GM21723 (cell line): ENCODE measurements at regions not wholly inside any gene's neighbourhood (a gene's known extent, or its start where the extent isn't known, plus 50 kb on each side); places are given as distances from the start of the nearest gene placed in this dataset.

Experiments
- ATAC-seq: cut with Tn5 transposase; IDR thresholded peaks from one replicate; pipeline ENCODE4 v1.9.1; 2021; ENCODE audit warnings: mild to moderate bottlenecking, moderate library complexity; ENCODE audit not compliant: unreplicated experiment

DNA sequence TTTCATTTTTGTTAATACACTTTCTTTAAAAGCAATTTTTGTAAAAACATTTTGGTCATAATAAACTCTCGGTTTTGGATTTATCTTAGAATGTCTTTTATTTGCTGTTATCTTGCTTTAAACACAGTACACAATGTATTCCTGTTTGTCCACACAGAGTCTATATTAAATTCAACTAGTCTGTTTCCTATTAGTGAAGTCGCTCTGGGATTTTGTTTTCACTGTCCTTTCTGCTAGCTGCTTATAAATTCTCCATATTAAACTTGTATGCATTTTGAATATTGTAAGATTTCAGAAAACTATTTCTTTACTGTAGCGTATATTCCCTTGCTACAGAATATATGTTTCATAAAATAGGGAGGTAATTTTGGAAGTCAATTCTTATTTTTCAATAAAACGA is 630.2 kb downstream of the HDGFL1 start:
- ATAC-seq, result no peak

DNA sequence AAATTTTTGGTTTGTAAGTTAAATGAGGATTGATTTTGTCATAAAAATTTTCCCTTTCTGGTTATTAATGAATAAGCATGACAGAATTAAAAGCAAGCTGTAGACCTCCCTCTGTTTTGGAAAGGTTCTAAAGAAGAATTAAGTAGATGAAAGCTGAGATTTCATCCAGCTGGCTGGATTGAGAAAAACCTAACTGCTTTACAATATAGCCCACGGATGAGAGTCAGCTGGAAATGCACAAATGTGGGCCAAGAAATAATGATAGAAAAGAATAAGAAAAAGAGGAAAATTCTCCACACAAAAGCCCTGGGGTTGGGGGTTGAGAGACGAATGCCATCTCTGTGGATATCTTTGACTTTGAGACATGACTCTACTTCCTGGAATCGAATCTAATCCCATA is 631.6 kb downstream of the HDGFL1 start:
- no peak for ATAC-seq

DNA sequence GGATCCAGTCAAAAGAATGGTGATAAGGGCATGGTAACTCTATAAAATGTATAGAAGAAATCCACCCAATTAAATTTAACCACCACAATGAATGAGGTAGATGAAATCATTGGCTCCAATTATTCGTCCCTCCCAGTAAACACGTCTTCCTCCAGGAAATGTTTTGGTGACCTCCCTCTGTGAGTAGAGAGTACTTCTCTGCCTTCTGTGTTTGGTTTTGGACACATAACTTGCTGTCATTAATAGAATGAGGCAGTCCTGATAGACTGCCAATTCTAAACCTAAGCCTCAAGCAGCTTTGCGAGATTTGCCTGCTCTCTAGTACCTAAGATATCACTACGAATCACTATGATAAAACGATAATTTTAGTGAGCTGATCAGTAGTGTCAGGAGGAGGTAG is 632.8 kb downstream of the HDGFL1 start:
- ATAC-seq, result no peak

DNA sequence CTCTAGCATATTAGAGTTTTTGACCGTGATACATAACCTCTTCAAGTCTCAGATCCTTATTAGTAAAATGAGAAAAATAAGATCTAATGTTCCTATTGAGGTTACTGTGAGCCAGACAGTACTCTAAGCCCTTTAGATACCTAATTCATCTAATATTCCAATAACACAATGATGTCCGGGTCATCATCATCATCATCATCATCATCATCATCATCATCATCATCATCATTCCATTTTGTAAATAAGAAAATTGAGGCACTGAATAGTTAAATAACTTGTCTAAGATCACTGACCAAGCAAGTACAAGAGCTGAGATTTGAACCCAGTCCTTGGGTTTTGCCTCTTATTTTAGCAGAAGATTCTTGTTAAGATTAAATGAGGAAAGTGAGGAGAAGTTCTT is 643.0 kb downstream of the HDGFL1 start:
- ATAC-seq, result no peak

- no peak for ATAC-seq
Observed at GRCh38 chr6:23213193-23213592, 643.8 kb downstream of the HDGFL1 start.

- ATAC-seq, result no peak
Observed at GRCh38 chr6:23213651-23214050, 644.3 kb downstream of the HDGFL1 start.

GRCh38 chr6:23218751-23219150 is 649.4 kb downstream of the HDGFL1 start:
- no peak for ATAC-seq

GRCh38 chr6:23222724-23223123 is 653.4 kb downstream of the HDGFL1 start:
- ATAC-seq, result no peak

DNA sequence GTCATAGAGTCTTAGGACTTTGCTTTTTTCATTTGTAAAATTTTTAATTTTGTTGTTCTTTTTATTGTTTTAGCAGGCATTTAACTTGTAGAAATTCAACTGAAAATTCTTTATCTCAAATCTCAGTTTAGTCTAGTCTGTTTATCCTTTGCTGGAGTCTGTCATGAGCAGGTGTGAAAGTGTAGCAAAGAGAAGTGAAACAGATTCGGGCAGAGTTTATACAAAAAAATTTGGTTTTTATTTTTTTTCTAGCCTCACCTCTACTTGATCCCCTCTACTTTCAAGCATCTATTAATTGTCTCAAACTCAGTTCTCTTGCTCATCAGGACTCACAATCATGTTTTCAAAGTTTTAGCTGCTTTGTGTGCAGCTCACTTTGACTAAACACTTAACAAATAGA is 655.2 kb downstream of the HDGFL1 start:
- no peak for ATAC-seq

- ATAC-seq, result no peak
Observed at GRCh38 chr6:23228439-23229024, 659.2 kb downstream of the HDGFL1 start.

DNA sequence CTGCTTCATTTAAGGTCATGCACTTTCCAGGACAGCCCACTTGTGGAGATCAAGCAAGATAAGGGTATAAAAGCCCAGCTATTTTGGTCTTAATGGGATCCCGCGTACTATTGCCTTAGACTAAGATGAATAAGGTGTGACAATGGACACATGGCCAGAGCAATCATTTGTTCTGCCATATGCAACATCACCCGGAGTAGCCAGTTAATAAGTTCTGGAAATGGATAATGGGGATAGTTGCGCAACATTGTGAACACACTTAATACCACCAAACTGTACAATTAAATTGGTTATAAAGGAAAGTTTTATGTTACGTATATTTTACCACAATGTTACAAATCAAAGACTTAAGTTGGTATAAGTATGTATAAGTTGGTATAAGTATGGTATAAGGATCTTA is 674.5 kb downstream of the HDGFL1 start:
- no peak for ATAC-seq

GRCh38 chr6:23244300-23244699 is 674.9 kb downstream of the HDGFL1 start:
- no peak for ATAC-seq

- no peak for ATAC-seq
Observed at GRCh38 chr6:23245572-23245971, 676.2 kb downstream of the HDGFL1 start.

- ATAC-seq, result no peak
Observed at GRCh38 chr6:23246896-23247295, 677.5 kb downstream of the HDGFL1 start.

GRCh38 chr6:23250556-23250955 is 681.2 kb downstream of the HDGFL1 start:
- no peak for ATAC-seq

DNA sequence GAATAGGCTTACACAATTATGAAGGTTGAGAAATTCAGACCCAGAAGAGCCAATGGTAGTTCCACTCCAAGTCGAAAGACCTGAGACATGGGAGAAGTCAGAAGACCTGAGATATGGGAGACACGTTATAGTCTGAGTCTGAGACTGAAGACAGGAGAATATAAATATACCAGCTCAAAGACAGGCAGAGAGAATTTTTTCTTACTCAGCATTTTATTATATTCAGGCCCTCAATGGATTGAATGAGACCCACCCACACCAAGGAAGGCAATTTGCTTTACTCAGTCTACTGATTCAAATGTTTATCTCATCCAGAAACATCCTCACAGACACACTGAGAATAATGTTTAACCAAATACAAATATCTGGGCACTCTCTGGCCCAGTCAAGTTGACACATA is 693.5 kb downstream of the HDGFL1 start:
- no peak for ATAC-seq

- ATAC-seq, result no peak
Observed at GRCh38 chr6:23265270-23265669, 695.9 kb downstream of the HDGFL1 start.

DNA sequence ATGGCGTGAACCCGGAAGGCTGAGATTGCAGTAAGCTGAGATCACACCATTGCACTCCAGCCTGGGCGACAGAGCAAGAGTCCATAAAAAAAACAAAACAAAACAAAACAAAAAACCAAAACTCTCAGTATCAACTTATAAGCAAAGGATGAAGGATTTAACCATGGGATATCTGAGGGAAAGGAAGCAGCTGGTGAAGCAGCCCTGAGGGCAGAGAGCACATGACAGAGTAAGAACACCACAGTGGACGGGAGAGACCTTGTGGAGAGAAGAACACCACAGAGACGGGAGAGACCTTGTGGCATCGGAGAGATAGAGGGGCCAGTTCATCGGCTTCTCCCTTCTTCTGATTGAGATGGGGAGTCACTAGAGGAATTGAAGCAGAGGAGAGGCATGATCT is 697.2 kb downstream of the HDGFL1 start:
- no peak for ATAC-seq

DNA sequence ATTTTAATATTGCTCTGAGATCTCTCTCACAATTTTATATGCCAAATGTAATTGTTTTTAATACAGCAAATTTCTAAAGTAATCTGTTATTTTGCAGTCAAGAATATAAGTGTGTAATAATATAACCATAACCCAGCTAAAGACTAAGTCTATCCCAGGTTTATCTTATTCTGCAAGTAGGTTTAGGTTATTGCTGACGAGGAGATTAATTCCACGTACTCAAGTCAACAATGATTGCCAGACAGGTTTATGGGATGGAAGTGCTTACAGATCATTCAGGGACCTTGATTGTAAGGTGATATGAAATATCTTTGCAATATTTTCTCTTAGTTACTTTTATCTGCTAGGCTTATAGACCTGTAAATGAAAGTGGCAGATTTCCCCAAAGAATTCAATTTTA is 698.3 kb downstream of the HDGFL1 start:
- ATAC-seq, result no peak

DNA sequence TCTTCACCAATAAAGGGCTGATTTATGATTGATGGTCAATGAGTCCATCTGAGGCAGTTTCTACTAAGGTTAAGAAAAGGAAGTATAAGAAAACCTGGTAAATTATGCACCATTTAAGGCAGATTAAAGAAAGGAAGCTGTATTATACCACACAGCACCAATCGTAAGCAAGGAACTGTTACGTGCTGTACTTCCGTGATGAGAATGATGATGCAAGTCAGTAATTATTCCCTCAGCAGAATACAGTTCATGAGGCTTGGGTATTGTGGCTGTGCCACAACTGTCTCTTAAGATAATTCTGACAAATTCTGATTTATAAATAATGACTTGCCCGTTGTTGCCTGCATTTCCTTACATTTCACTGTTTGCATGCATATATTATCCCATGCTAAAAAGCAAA is 699.0 kb downstream of the HDGFL1 start:
- no peak for ATAC-seq

DNA sequence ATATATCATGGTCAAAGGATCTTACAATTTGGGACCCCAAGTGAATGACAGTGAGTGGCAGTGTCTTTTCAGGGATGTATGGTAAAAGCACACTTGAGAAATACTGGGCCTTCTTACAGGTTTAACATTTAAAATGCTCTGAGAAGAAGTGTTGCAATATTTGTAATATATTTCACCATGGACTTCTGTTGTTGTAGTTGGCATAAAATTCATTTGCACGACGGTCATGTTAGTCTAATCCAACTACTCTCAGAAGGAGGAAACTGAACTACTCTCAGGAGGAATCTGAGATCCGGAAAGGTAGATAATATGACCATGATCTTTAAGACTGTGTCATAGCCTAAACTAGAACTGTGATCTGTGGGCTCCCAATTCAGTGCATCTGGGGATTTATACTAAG is 700.1 kb downstream of the HDGFL1 start:
- ATAC-seq, result no peak

- no peak for ATAC-seq
Observed at GRCh38 chr6:23272536-23272935, 703.2 kb downstream of the HDGFL1 start.

- no peak for ATAC-seq
Observed at GRCh38 chr6:23277521-23278179, 708.3 kb downstream of the HDGFL1 start.
